GM18870 (cell line): ENCODE measurements at regions not wholly inside any gene's neighbourhood (a gene's known extent, or its start where the extent isn't known, plus 50 kb on each side); places are given as distances from the start of the nearest gene placed in this dataset.

Source experiments
- ATAC-seq: cut with Tn5 transposase; IDR thresholded peaks from one replicate; pipeline ENCODE4 v1.9.1; 2021; ENCODE audit warnings: moderate library complexity; ENCODE audit not compliant: unreplicated experiment

DNA sequence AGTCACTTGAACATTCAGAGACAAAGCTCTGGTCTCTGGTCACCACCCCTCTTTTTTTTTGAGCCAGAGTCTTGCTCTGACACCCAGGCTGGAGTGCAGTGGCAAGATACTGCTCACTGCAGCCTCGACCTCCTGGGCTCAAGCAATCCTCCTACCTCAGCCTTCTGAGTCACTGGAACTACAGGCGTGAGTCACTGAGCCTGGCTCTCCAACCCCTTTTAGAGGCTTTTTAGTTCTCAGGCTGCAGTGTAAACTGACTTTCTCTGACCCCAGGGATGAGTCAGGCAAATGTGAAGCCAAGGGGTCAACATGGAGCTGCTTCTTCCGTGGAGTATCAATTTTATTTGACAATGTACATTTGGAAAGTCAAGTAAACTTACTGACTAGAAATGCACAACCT is 229.2 kb downstream of the PTTG2 start:
- no peak for ATAC-seq

DNA sequence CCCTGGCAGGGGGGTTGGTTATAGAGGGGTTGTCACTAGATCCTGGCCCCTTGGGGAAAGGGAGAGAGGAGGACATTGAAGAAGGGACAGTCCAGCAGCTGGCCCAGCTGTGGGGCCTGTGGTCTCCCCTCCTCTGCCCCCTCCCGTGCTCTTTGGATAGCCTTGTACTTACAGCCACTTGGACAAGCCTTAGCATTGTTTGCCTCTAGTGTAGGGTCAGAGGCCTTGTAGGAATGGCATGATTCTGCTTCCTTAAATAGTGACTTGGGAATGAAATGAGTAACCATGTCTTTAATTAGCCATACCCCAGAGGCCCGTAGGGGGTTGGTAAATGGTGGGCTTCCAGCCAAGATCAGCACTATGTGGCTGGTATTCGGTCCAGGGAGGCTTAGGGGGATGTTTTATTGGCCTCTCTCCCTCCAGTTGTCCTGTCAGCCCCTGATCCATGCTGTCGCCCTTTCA is 230.6 kb downstream of the PTTG2 start:
- ATAC-seq = no peak

DNA sequence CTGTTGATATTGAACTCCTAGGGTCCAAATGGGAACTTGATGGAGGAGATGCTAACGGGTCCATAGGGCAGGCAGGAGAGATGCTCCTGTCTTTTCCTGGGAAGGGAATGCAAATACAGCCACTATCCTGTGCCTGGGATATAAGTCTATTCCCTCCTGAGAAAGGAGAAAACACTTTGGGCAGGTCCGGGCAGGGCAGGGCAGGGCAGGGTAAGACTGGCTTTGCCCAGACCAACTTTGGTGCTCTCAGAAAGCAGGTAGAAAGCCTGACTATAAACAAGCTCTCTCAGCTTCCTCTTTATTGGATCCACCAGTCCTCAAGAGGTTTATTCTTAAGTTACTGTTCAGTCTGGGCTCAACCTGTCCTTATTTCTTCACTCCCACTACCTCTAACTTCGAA is 232.3 kb downstream of the PTTG2 start:
- ATAC-seq = no peak

DNA sequence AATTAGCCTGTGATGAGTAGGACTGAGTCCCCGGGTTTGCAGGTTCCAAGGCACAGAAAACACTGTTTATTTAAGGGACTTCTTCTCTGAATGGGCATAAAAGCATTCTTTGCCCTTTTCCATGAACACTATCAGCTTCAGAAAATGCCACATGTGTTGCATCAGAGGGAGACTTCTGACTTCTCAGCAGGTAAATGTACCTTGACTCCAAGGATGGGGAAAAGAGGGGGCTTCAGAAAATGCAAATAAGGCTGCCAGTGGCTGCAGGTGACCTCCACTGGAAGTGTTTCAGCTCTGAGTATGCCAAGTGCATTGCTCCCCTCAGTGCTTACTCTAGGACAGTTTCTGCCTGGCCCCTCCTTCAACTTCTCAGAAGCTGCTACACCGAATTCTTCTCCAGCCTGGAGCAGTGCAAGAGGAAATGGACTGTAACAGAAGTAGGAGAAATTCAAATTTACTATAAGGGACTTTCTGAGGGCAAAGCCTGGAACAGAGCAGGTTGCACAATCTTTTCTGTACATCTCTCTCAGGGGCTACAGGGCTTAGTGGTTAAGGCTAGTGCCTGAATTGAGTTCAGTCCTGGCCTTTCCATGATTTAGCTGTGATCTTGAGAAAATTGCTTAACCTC is 233.2 kb downstream of the PTTG2 start:
- ATAC-seq = no peak

DNA sequence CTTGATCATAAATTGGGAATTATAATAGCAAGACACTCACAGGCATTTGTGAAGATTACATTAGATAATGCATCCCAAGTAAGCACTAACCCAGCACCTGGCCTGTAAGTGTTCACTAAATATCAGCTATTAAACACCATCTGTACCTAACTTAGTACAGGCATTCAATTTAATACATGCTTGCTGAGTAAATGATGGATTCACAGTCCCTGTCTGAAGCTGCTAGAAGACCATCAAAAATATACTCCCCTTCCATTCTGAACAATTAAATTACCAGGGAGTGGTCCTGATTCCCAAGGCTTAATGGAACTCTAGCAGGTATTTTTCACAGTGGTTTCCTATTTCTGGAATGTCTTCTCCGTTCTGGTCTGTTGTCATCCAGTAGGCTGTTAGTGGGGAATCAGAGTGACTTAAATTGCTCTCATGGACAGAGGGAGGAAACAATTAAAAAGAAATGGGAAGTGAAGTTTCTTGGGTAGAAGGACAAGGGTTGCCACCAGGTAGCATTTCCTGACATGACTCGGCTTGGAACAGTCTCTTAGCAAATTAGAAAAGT is 233.9 kb downstream of the PTTG2 start:
- no peak for ATAC-seq

DNA sequence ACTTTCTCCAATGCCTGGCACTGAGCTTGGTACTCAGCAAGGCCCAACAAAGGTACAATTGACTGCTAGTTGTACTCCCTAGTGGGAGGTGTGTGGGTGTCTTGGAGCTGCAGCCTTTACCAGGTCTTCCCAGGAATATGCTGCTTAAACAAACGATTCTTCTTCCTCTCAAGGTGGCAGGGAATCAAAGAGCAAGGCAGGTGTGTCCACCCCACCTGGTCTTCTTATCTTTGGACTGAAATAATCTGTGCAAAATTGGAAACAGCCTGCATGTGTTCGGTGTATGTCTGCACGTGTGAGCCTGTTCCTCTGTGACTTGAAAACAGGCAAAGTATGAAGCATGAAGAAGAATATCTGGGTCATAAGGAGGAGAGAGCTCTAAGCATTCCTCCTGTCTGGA is 235.3 kb downstream of the PTTG2 start:
- no peak for ATAC-seq

DNA sequence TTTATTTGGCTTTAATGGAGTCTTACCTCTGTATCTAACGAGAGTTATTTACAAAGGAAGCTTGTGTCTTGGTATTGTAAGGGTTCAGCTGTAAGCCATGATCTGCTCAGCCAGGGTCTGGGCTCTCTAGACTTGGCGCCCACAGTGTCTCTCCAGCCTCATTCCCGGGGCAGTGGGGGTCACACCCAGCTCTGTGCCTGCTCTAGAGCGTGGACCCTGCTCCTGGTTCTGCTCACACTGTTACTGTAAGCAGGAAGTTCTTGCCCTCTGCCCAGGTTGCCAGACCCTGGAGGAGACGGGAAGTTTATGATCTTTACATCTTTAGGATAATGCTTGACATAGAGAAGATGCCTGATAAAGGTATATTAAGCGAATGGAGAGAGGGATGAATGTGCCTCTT is 235.7 kb downstream of the PTTG2 start:
- no peak for ATAC-seq

DNA sequence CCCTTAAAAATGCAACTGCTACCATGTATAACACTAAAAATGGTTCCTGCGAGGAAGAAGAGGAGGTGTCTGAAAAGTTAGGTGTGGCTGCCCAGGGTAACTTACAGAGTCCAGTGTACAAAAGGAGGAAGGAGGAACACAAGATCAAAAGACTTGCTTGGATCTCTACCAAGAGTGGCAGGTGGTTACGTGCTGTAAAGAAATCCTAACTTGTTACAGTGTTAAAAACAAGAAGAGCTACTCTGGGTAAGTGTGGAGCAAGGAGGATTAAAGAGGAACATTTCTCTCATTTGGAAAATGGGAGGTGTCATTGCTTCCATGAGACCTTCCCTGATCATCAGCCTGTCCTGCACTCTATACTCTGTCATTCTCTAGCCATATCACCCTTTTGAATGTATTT is 242.0 kb downstream of the PTTG2 start:
- no peak for ATAC-seq

DNA sequence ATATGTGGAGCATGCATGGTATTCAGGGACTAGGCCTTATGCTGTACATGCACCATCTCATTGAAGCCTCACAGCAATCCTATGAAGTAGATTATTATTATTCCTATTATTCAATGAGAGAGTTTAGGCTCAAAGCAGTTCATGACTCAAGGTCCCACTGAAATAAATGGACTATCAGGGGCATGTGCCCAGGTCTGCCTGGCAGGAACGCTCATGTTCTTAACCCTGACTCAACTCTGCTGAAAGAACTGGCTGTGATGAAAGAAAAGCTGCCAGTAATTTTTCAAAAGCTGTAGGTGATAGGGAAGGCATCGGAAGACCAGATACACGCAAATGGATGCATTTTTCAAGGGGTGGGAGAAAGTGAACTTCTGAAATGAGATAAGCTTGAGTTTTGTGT is 243.4 kb downstream of the PTTG2 start:
- ATAC-seq = no peak

DNA sequence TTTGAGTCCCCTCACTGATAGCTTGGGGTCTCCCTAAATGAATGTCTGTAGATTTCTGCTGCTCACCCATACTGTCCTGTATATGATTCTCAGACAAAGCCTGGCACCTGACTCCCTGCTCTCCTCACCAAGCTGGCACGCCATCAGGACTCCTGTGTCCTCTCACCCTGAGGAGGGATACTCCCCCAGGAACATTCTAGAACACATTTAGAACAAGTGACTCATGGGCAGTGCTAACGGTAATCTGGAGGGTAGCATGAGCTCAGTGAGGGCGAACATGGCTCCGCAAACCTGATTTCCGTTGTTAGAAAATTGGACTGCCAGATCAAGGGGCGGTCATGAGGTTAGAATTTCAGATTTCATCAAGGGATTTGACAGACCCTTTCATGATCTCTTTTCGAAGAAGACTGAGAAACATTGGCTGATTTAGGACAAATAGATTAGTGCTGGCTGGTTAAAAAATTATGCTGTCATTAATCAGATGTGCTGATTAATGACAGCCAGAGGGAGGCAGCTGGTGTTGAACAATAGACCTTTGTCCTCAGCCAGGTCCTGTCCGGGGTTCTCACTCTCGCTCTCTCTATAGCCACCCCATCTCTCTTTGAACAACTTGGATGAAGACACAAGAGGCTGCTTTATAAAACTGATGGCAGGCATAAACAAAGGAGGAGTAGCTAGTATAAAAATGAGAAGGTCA is 244.3 kb downstream of the PTTG2 start:
- no peak for ATAC-seq

DNA sequence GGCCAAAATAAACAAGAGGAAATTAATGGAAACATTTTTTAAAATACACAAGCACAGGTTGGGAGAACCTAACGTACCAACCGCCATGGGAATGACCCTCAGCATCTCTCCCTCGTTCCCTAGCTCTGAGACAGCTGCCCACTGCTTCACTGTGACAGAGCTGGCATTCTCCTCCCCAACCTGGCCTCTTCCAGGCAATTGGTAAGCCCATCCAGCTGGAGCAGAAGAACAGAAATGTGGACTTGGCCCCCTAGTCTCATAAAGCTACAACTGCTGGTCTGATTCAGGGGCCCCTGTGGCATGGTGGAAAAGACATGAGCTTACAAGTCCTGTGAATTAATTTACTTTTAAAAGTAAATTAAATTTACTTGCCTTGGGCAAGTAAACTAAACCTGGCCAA is 245.1 kb downstream of the PTTG2 start:
- no peak for ATAC-seq

DNA sequence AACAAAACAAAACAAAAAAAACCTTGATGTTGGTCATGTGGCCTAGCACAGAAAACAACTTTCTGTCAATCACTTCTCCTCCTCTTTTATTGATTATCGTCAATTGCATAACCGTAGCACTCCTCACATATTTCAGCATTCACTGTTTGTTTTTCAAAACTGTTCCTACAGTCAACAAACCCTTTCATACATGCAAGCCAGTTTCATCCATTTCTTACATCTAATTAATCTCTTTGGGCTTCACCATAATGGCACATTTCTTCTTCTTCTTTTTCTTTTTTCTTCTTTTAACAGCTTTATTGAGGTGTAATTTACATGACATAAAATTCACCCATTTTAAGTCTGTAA is 246.9 kb downstream of the PTTG2 start:
- ATAC-seq = no peak

DNA sequence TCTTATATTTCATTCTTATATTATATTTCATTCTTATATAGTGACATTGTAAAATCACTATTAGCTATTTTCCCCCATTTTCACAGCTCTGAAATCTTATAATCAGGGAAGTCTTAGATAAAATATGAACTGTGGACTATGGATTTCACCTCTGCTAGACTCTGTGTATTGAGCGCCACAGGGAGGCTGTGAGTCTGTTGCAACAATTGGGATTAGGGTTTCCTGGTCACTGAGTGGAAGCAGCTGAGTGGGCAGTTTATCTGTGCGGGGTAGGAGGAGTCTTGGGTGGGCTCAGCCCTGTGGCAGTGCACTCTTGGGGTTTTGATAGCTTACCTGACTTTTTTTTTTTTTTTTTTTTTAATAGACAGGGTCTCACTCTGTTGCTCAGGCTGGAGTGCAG is 249.5 kb downstream of the PTTG2 start:
- no peak for ATAC-seq

DNA sequence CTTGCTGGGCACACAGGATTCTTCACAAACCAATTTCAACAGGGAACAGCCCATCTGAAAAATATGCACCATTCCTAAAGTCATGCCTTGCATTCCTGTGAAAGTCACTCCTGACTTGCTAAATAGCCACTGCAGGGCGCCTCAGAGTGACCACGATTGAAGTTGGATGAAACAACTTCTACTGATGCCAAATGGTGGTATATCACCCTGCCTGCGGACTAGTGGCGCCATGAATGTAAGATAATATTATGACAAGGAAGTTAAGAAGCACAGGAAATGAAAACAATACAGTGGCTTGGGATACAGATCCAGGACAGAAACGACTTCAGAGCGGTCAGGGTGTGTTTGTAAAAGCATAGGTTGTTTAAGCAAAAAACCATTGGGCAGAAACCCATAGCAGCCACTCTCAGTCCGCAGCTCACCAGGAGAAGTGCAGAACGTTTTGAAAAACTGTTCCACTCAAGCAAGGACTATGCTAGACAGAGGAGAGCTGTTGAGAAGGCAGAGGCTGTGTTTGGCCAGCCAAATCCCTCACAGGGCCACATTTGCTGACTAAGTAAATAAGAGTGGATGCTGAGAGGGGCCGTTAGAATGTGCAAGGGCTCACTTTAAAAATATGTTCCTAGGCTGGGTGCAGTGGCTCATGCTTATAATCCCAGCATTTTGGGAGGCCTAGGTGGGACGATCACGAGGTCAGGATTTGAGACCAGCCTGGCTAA is 250.4 kb downstream of the PTTG2 start:
- ATAC-seq = no peak

DNA sequence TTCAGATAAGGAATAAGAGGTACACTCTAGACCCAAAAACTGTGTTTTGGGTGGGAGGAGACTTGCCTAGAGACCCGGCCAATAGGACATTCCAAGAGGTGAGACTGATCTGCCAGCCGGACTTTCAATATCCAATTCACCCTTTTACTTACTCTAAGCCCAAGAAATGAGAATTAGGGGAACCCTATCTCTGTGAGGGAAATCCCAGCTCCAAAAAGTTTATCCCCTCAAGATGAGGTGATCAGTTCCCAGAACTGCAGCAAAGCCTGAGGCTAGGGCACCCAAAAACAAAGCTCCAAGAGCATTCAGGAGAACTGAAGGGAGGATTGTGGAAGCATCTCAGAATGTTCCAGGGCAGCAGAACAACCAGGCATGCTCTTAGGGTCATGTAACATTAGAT is 251.7 kb downstream of the PTTG2 start:
- no peak for ATAC-seq

DNA sequence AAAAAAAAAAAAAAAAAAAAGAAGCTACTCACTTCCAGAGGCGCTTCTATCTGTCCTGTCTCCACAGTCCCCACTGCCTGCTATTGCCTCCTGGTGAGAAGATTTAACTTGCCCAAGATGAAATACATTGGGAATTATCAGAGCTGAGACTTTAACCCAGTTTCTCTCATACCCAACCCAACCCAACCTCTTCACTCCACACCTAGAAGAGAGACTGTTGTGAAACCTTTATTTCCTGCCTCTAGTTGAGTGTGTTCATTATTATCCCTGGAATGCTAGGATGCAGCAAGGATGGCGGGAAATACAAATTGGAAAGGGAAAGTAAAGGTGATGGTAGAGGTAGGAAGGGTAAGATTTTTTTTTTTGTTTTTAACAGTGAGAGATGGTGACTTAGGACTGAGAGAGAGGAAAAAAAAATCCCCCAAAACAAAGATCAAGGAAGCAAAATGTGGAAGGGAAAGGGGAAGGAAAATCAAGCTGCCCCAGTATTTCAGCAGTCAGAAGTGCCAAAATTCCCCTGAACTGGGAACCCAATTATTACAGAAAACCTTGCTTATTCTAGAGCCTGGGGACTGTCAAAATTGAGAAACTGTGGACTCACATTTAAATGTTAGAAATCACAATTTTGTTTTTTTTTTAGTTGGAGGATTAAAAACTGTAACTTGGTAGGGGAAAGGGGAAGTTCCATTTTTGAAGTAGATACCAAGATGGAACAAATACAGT is 253.0 kb downstream of the PTTG2 start:
- no peak for ATAC-seq

DNA sequence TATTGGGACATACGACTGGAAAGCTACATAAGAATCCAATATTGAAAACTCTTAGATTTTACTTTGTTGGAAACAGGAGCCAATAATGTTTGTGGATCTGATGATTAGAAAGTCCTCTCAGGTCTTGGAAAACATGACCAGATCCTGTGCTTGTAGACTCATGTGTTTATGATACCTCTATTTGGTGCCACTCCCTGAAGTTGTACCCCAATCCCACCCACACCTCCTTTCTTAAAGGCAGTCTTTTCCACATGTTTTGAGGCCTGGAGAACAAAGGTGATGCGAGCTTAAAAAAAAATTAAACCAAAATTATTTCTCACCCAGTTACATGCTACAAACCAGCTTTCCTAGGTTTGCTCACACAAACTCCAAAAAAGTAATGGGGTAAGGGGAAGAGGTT is 262.7 kb downstream of the PTTG2 start:
- ATAC-seq = no peak

DNA sequence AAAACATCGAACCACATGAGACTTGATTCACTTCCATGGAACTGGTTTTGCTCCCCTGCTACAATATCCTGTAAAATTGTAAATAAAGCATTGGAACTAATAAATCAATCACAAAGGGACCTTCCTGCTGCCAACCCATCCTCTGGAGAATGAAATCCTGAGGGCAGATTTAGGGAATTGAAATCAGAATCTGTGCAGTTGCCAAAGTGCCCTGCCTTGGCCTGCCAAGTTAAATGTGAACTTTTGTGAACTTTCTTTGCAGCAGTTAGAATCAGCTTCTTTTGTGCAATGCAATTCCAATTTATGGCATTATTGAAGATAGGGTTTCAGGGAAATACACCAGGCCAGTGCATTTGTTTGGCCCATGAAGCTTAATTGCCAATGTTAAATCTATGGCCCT is 263.1 kb downstream of the PTTG2 start:
- ATAC-seq = no peak

DNA sequence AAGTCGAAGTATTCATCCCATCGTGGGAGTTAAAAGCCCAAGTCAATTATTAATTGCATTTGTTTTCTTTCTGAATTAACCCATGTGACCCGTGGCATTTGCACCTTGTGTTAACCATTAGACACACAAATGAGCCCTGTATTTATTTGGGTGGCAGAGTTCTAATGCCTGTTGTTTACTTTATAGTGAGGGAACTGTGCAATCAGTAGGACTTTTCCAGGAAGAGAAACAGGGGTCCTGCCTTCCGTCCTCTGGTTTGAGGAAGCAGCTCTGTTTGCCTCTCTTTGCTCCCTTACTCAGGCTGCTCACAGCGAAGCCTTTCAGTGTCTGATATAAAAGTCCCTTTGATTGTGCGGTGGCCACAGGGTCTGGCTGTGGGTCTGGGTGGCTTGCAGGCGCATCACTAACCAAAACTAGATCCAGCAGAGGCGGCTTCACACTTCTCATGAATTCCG is 263.6 kb downstream of the PTTG2 start:
- ATAC-seq = no peak

DNA sequence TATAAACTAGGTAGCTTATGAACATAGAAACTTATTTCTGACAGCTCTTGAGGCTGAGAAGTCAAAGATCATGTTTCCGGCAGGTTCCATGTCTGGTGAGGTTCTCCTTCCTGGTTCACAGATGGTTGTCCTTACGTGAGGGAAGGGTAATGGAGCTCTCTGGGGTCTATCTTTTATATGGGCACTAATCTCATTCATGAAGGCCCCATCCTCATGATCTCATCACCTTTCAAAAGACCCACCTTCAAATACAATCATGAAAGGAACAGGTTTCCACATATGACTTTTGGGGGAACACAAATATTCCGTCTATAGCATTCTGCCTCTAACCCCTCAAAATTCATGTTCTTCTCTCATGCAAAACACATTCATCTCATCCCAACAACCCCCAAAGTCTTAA is 264.7 kb downstream of the PTTG2 start:
- no peak for ATAC-seq

DNA sequence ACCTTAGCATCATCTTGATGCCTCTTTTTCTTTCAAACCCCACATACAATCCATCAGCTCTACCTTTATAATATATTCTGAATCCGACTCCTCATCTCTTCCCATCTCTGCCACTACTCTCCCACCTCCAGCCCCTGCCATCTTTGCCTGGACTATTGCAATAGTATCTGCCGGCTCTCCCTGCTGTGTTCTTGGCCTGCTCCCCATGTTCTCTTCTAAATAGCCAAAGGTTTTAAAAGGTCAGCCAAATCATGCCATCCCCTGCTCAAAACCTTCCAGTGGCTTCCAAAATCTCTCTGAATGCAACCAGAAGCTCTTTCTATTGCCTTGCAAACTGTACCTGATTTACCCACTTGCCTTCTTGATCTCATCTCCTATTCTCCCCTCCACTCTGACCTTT is 266.0 kb downstream of the PTTG2 start:
- no peak for ATAC-seq
